ENCODE measurements at regions not wholly inside any gene's neighbourhood (a gene's known extent, or its start where the extent isn't known, plus 50 kb on each side); places are given as distances from the start of the nearest gene placed in this dataset.

GRCh38 chr6:84597238-84597875 is 167.0 kb downstream of the TBX18 start:
- TF ChIP-seq POLR2AphosphoS5 (IDR thresholded peaks at IDR 0.05; ENCODE audit: low read depth, low read length) (no peak), POLR2A (IDR thresholded peaks at IDR 0.05; ENCODE audit: low read depth, low read length) (no peak)
